ENCODE measurements at regions not wholly inside any gene's neighbourhood (a gene's known extent, or its start where the extent isn't known, plus 50 kb on each side); places are given as distances from the start of the nearest gene placed in this dataset.

- no peak for DNase-seq (ENCODE audit: low read depth)
- TF ChIP-seq, protein P1, sequence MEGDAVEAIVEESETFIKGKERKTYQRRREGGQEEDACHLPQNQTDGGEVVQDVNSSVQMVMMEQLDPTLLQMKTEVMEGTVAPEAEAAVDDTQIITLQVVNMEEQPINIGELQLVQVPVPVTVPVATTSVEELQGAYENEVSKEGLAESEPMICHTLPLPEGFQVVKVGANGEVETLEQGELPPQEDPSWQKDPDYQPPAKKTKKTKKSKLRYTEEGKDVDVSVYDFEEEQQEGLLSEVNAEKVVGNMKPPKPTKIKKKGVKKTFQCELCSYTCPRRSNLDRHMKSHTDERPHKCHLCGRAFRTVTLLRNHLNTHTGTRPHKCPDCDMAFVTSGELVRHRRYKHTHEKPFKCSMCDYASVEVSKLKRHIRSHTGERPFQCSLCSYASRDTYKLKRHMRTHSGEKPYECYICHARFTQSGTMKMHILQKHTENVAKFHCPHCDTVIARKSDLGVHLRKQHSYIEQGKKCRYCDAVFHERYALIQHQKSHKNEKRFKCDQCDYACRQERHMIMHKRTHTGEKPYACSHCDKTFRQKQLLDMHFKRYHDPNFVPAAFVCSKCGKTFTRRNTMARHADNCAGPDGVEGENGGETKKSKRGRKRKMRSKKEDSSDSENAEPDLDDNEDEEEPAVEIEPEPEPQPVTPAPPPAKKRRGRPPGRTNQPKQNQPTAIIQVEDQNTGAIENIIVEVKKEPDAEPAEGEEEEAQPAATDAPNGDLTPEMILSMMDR (IDR thresholded peaks at IDR 0.05; ENCODE audit: insufficient read depth, low read length) = no peak
- no peak overlapping the region for H3K4me3 ChIP-seq (ENCODE audit: low read depth, low read length)
These were observed 164.1 kb downstream of the LSM5 start for GRCh38 chr7:32326078-32326477.

- no peak for DNase-seq (ENCODE audit: low read depth)
- H3K4me3 ChIP-seq (ENCODE audit: low read depth, low read length) = no peak overlapping the region
- TF ChIP-seq, protein P1 (IDR thresholded peaks at IDR 0.05; ENCODE audit: insufficient read depth, low read length) = no peak
These were observed 166.5 kb downstream of the LSM5 start for GRCh38 chr7:32323712-32324111.

GRCh38 chr7:32319012-32319382 lies 171.2 kb downstream of the LSM5 start:
- H3K4me3 ChIP-seq (ENCODE audit: low read depth, low read length) = no peak overlapping the region
- TF ChIP-seq, protein P1 (IDR thresholded peaks at IDR 0.05; ENCODE audit: insufficient read depth, low read length) = no peak

DNA sequence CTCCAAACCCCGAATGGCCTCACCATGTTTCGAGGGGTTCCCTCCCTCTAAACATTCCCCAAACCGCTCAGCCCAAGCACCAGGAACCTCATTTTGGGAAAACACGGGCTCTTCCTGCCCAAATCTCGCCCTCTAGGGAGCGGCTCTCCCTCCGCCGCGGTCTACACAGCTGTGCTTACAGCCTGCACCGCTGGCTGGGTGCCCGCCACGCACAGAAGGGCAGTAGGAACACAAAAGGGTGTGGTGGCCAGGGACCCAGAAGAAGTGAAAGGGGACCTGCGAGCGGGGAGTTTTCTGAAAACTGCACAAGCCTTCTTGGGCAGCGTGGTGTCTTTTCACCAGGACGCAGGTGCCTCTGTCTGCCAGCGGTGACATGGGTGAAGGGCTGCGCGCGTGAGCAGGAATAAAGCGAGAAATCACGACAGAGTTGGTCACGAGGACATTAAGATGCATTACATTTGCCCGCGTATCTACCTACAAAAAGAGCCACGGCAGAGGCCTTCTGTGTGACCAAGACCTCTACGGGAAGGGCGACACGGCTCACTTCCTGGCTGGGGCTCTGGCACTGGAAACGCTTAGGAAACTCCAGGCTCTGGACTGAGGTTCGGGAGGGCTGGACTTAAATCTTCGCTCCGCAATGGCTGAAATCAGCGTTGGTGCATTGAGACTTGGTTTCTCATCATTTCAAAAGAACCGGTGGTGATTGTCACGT lies 171.7 kb downstream of the LSM5 start:
- no peak for DNase-seq (ENCODE audit: low read depth)
- no peak overlapping the region for H3K4me3 ChIP-seq (ENCODE audit: low read depth, low read length)
- TF ChIP-seq, protein P1 (IDR thresholded peaks at IDR 0.05; ENCODE audit: insufficient read depth, low read length) = no peak

More at GRCh38 chr7:32319012-32319382, 171.2 kb downstream of the LSM5 start:
- DNase-seq (ENCODE audit: low read depth) = no peak

GRCh38 chr7:32316839-32317238 lies 173.3 kb downstream of the LSM5 start:
- TF ChIP-seq, protein P1 (IDR thresholded peaks at IDR 0.05; ENCODE audit: insufficient read depth, low read length) = no peak
- no peak overlapping the region for H3K4me3 ChIP-seq (ENCODE audit: low read depth, low read length)
- DNase-seq (ENCODE audit: low read depth) = no peak

- no peak overlapping the region for H3K4me3 ChIP-seq (ENCODE audit: low read depth, low read length)
- TF ChIP-seq, protein P1 (IDR thresholded peaks at IDR 0.05; ENCODE audit: insufficient read depth, low read length) = no peak
- DNase-seq (ENCODE audit: low read depth) = no peak
These were observed 175.4 kb downstream of the LSM5 start for GRCh38 chr7:32314761-32315160.

DNA sequence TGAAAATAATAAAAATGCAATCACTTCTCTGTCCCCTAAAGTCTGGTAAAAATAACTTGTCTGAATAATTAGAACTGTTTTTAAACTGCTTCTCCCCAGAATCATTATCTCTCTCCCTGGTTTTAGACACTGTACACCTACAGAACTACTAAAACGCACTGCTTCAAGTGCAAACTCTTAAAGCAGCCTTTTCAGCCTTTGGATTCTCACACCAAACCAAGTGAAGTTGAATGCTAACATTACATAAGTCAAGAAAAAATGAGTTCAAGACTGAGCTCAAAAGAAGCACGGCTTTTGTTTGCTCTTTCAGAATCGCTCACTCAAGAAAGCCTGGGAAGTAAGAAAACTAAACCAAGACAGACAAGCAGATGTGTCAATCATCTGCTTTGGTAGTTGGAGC lies 188.8 kb downstream of the LSM5 start:
- no peak for DNase-seq (ENCODE audit: low read depth)
- H3K4me3 ChIP-seq (ENCODE audit: low read depth, low read length) = no peak overlapping the region
- TF ChIP-seq, protein P1 (IDR thresholded peaks at IDR 0.05; ENCODE audit: insufficient read depth, low read length) = no peak

Measured in fibroblast of the aortic adventitia (primary cell).